AG04450 (cell line): ENCODE measurements at regions not wholly inside any gene's neighbourhood (a gene's known extent, or its start where the extent isn't known, plus 50 kb on each side); places are given as distances from the start of the nearest gene placed in this dataset.

ENCODE experiments used
- CTCF ChIA-PET: fragments of 300-600, 350-600 bp; formaldehyde crosslinking; extraction: SDS; loops from one replicate; lab custom pipeline; 2022; ENCODE audit warnings: antibody characterized with exemption, inconsistent platforms; lab: Charles Lee
- POLR2A ChIA-PET: fragments of 350-600 bp; formaldehyde crosslinking; extraction: SDS; loops from one replicate; lab custom pipeline; 2021; ENCODE audit warnings: antibody characterized with exemption, inconsistent platforms; lab: Yijun Ruan, JAX
- DNase-seq: peaks from one replicate; pipeline ENCODE4 v3.0.0-alpha.2; 2011; ENCODE audit warnings: low read depth, low spot score
- H3K27ac ChIP-seq: one replicate; pipeline ENCODE4 v1.5.1; 2012; ENCODE audit warnings: low read depth, low read length, control low read depth
- H3K27me3 ChIP-seq: one replicate; pipeline ENCODE4 v1.6.0; 2012; ENCODE audit warnings: low read length; ENCODE audit not compliant: control insufficient read depth, insufficient read depth
- H3K4me3 ChIP-seq: 2 replicates; pipeline ENCODE4 v1.5.1; 2011; ENCODE audit warnings: mild to moderate bottlenecking, low read depth, low read length, control low read depth
- H3K9me3 ChIP-seq: 2 replicates; pipeline ENCODE4 v1.5.1; 2012; ENCODE audit warnings: low read length; ENCODE audit not compliant: control insufficient read depth, insufficient read depth
- TF ChIP-seq, protein P1 (sequence below): IDR thresholded peaks from 2 replicates; pipeline ENCODE4 v1.5.1; 2011; ENCODE audit warnings: low read depth, low read length, control low read depth, inconsistent platforms

DNA sequence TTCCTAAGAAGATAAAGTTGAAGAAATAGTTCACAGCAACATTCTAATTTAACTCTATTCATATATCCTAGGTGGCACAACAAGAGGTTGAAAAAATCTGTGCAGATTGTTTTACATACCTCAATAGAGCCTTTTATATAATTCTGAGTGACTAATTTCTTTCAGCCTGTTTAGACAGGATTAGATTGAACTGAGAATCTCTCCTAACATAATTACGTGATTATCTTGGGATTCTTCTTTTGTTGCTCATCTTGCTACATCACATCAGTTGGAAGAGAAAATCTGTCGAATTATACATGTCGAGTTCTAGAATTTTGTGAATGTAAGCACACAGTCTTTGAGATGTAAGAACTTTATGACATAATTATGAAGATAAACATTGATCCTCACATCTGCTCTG lies 1873.7 kb upstream of the IGFBP7 start:
- H3K27ac ChIP-seq, result no peak overlapping the region
- peaks cover 8% of the 10 kb centered on the region for H3K9me3 ChIP-seq
- no peak overlapping the region for H3K4me3 ChIP-seq
- ChIA-PET CTCF (no interaction called here), POLR2A (no interaction called here)
- TF ChIP-seq, protein P1, sequence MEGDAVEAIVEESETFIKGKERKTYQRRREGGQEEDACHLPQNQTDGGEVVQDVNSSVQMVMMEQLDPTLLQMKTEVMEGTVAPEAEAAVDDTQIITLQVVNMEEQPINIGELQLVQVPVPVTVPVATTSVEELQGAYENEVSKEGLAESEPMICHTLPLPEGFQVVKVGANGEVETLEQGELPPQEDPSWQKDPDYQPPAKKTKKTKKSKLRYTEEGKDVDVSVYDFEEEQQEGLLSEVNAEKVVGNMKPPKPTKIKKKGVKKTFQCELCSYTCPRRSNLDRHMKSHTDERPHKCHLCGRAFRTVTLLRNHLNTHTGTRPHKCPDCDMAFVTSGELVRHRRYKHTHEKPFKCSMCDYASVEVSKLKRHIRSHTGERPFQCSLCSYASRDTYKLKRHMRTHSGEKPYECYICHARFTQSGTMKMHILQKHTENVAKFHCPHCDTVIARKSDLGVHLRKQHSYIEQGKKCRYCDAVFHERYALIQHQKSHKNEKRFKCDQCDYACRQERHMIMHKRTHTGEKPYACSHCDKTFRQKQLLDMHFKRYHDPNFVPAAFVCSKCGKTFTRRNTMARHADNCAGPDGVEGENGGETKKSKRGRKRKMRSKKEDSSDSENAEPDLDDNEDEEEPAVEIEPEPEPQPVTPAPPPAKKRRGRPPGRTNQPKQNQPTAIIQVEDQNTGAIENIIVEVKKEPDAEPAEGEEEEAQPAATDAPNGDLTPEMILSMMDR, result no peak
- DNase-seq, result no peak
- no peaks in the 10 kb centered on the region for H3K27me3 ChIP-seq

DNA sequence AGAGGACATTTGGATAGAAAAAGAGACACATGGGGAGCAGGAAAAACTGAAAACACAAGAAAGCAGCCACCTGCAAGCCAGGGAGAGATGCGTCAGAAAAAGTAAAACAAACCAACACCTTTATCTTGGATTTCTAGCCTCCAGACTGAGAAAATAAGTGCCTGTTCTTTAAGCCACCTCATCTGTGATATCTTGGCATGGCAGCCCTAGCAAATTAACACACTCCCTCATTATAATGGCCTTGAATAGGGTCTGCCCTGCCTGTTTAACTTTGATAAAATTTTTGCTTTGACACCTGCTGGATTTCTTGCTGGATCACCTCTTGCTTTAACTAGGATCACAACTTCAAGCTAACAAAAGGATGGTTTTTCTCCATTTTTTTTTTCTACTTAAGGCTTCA lies 1892.0 kb upstream of the IGFBP7 start:
- Histone ChIP-seq H3K27ac (no peak overlapping the region), H3K27me3 (no peaks in the 10 kb centered on the region), H3K4me3 (no peak overlapping the region), H3K9me3 (no peaks in the 10 kb centered on the region)
- POLR2A ChIA-PET, result no interaction called here
- TF ChIP-seq, protein P1, result no peak
- CTCF ChIA-PET, result no interaction called here
- DNase-seq, result no peak

DNA sequence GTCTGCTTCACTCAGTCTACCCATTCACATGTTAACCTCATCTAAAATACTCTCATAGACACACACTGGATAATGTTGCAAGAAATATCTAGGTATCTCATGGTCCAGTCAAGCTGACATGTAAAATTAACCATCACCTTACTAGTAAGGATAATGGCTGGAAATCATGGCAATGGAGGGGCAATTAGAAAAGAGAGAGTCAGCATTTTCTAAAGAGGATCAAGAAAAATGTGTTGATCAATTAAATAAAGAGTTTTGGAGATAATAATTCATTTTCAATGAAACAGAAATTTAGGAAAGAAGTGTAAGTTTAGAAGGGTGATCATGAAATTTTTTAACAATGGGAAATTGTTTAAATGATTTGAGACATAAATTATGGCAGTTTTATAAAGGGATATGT lies 1914.1 kb upstream of the IGFBP7 start:
- Histone ChIP-seq H3K27me3 (no peaks in the 10 kb centered on the region), H3K9me3 (no peaks in the 10 kb centered on the region), H3K27ac (no peak overlapping the region), H3K4me3 (no peak overlapping the region)
- TF ChIP-seq, protein P1, result no peak
- ChIA-PET CTCF (no interaction called here), POLR2A (no interaction called here)
- no peak for DNase-seq

DNA sequence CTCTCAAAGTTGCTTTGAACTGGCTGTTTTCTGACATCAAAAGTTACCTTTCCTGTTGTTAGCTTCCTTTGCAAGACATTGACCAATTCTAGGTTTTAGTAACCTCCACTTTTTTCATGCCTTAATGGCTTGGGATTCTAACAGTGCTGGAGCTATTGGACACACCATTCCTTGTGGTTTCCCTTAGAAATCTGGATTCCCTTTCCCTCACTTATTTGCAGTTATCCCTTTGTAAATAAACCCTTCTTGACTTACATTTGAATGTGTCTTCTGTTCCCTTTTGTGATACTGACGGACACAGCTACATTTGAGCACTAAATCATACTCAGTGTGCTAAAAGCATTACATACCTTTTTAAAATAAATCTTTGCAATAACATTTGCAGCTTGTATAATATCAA lies 1927.6 kb upstream of the IGFBP7 start:
- TF ChIP-seq, protein P1, result no peak
- Histone ChIP-seq H3K9me3 (peaks cover 2% of the 10 kb centered on the region; the same call in 1 of the 2 replicates), H3K27me3 (no peaks in the 10 kb centered on the region), H3K27ac (no peak overlapping the region), H3K4me3 (no peak overlapping the region)
- POLR2A ChIA-PET, result no interaction called here
- CTCF ChIA-PET, result no interaction called here
- no peak for DNase-seq

DNA sequence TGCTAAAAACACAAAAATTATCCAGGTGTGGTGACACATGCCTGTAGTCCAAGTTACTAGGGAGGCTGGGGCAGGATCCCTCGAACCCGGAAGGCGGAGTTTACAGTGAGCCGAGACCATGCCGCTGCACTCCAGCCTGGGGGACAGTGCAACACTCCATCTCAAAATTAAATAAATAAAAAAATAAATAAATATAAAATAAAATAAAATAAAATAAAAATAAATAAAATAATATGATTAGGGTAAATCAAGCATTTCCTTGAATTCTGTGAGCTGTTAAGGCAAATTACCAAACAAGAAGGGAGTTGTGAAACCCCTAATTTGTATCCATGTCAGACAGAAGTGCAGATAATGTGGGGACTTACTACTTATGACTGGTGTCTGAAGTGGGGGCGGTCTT lies 1928.9 kb upstream of the IGFBP7 start:
- ChIA-PET POLR2A (no interaction called here), CTCF (no interaction called here)
- H3K4me3 ChIP-seq, result no peak overlapping the region
- H3K27me3 ChIP-seq, result no peaks in the 10 kb centered on the region
- peaks cover 2% of the 10 kb centered on the region; the same call in 1 of the 2 replicates for H3K9me3 ChIP-seq
- TF ChIP-seq, protein P1, result no peak
- H3K27ac ChIP-seq, result no peak overlapping the region
- DNase-seq, result no peak
